ENCODE measurements at regions not wholly inside any gene's neighbourhood (a gene's known extent, or its start where the extent isn't known, plus 50 kb on each side); places are given as distances from the start of the nearest gene placed in this dataset.

DNA sequence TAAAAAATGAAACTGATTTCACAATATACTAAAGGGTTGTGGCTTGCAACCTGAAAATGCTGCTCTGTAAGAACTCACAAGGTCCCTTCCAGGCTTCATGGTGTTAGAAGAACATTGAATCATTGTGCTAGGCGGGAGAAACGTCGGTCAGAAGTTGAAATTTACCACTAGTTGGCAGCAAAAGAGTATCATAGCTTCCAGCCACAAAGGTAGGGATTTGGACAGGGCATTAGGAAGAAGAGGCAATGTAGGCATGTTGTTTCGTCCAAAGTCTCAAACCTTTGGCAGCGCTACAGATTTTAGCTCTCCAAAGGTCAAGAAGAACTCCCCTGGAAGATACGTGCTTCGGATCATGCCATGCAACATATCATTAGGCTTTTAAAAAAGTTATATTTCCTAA is 62.5 kb upstream of the ZP4 start (continued):
- no peak for TF ChIP-seq ZNF174 (tag by site-specific recombination; IDR thresholded peaks at IDR 0.05)
- TF ChIP-seq, protein P1, sequence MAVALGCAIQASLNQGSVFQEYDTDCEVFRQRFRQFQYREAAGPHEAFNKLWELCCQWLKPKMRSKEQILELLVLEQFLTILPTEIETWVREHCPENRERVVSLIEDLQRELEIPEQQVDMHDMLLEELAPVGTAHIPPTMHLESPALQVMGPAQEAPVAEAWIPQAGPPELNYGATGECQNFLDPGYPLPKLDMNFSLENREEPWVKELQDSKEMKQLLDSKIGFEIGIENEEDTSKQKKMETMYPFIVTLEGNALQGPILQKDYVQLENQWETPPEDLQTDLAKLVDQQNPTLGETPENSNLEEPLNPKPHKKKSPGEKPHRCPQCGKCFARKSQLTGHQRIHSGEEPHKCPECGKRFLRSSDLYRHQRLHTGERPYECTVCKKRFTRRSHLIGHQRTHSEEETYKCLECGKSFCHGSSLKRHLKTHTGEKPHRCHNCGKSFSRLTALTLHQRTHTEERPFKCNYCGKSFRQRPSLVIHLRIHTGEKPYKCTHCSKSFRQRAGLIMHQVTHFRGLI (tag by site-specific recombination; IDR thresholded peaks at IDR 0.05): no peak
- no peak for TF ChIP-seq ZNF423 (tag by site-specific recombination; IDR thresholded peaks at IDR 0.05)
